NCI-H1105 treated with DMSO at 0.1 percent for 48 hours (cell line): ENCODE measurements at regions not wholly inside any gene's neighbourhood (a gene's known extent, or its start where the extent isn't known, plus 50 kb on each side); places are given as distances from the start of the nearest gene placed in this dataset.

Experiments used
- DNase-seq: peaks from one replicate; lab custom pipeline; 2025; lab: John Stamatoyannopoulos, UW

DNA sequence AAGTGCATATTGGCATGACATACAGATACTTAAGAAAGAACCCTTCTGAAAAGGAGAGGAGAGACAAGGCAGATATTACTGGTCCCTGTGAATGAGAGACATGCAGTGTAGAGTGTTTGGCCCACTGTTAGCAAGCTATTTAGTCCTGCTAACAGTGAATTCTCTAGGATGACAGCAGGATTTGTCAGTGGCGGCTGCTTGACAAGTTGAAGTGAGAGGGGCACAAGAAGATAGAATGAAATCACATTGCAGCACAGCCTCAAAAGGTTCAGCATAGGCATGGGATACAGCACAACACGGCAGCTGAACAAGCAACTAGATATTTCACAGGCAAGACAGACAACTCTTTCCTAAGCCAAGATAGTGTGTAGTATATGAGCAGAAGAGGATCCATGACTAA lies 407.9 kb downstream of the PLA2G4A start:
- DNase-seq: no peak

GRCh38 chr1:187237542-187237941 lies 408.8 kb downstream of the PLA2G4A start:
- DNase-seq: no peak

GRCh38 chr1:187241971-187242370 lies 413.2 kb downstream of the PLA2G4A start:
- DNase-seq: no peak

GRCh38 chr1:187244623-187245022 lies 415.9 kb downstream of the PLA2G4A start:
- peak; percentile 86 for DNase-seq

DNA sequence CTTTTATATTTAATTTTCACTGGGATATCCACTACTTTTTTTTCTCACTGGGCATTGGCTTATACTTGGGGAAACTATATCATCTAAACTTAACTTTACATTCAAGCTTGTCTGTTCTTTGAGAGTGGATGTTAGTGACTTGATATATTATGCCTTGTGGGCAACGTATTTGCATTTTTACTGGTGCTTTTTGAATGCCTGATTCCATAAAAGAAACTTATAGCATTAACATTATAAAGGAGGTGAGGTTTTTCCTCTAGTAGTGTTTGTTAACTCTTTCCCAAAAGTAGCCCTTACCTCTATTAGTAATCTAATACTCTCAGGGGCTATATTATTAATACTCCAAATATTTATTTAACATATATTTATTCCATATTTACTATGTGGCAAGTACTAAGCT lies 416.5 kb downstream of the PLA2G4A start:
- DNase-seq: no peak

DNA sequence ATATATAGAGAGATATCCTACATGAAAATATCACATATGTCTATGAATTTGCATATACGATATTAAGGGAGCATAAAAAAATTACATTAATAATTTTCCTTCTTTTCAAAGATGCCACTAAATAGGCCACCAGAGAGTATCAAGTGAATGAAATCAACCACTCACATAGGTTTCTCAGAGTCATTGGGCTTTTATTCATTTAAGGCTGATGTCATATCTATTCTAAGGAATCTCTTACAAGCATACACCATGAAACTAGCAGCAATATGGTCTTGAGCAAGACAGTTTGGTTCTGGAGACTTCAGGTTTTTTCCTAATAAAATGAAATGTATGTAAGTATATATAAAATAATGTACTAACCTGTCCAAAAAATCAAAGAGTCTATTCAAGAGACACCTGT lies 420.4 kb downstream of the PLA2G4A start:
- DNase-seq: no peak

GRCh38 chr1:187252923-187253322 lies 424.2 kb downstream of the PLA2G4A start:
- DNase-seq: no peak

- DNase-seq: no peak
These were observed 428.7 kb downstream of the PLA2G4A start for GRCh38 chr1:187257476-187257875.

DNA sequence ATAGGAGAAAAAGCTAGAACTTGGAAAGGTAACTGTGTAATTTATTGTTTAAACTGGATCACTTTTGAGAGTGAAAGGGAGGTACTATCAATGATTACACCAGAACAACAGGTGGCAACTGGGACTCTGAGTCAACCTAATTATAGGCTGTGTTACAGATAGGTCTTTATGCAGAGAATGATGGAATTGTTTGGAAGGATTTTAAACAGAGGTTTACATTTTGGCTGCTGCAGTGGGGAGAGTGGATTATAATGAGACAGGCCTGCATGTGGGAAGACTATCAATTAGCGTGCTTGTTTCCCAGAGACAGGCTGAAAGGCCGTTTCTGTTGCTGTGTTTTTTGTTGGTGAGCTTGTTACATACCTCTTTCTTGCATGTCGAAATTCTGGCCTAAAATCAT lies 432.9 kb downstream of the PLA2G4A start:
- peak; percentile 99 for DNase-seq

GRCh38 chr1:187262731-187263130 lies 434.0 kb downstream of the PLA2G4A start:
- peak; percentile 84 for DNase-seq

DNA sequence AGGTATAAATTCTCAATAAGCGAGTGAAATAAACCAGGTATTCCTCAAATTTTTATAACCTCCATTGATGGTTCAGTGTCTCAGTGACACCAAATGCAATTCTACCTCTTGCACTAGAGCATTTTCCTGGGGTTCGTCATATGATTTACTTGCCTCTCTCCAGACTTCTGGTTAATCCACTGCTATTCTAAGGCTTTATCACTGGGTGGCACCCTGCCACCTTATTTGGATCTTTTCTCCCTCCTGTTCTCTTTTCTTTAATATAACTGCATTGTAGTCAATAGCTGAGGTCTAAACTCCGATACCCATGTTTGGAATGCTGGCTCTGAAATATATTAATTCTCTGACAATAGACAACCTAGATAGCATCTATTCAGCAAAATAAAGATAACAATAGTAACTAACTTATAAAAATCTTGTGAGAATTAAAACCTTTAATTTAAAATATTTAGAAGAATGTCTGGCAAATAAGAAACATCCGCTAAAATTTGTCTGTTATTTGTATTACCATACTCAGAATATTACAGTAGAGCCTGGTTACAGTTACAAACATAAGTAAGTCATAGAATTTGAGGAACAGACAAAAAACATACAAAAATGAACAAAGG lies 436.4 kb downstream of the PLA2G4A start:
- DNase-seq: peak; percentile 91

DNA sequence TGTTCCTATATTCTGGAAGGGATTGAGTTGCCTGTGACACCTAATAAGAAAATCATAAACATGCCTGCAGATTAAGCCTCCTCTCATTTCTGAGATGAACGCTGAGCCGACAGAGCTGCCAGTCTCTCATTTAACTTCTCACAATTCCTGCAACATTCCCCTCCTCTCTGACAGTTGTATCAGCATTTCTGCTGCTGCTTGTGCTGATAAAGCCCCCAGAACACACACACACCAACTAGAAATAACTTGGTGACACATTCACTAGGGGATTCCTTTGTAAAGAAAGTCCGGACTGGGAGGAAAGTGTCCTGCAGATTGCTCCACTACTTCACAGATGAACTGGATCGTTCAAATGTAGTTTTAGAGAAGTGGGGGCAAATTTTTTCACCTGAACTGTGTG lies 437.3 kb downstream of the PLA2G4A start:
- DNase-seq: no peak

GRCh38 chr1:187267827-187268226 lies 439.1 kb downstream of the PLA2G4A start:
- no peak for DNase-seq

DNA sequence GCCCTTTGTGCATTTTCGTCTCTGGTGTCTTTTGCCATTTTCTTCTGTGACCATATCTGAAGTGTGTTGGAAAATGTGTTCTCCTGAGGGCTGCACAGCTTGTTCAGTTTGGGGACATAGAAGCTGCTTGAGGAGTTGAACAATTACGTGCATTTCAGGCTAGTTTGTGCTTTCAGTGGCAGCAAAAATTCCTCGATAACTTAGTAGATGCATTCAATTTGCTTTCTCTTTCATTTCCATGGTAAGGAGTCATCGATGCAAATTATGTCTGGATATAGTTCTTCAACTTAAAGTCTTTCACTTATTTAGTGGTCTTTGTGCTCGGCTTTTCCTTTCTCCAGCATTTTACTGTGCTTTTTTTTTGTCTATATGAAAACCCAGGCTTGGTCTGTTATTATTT lies 441.5 kb downstream of the PLA2G4A start:
- no peak for DNase-seq

GRCh38 chr1:187275346-187275745 lies 446.6 kb downstream of the PLA2G4A start:
- peak; percentile 47 for DNase-seq

- peak; percentile 75 for DNase-seq
These were observed 447.3 kb downstream of the PLA2G4A start for GRCh38 chr1:187275985-187276575.

DNA sequence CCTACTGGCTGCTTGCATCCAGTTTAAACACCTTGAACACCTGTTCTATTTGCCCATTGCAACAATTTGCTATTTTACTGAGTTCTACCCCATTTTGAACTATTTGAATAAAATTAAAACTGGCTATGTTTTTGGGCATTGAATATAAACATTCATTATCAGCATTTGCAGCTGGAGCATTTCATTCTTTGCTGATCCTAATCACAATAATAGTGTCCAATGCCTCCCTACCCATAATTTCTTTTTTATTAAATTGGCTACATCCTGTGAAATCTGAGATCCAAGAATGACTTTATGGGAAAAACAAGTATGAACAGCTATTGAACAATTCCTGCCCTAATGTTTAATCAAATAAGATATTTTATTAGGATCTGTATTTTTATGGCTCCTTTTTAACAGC lies 447.9 kb downstream of the PLA2G4A start:
- peak; percentile 86 for DNase-seq

DNA sequence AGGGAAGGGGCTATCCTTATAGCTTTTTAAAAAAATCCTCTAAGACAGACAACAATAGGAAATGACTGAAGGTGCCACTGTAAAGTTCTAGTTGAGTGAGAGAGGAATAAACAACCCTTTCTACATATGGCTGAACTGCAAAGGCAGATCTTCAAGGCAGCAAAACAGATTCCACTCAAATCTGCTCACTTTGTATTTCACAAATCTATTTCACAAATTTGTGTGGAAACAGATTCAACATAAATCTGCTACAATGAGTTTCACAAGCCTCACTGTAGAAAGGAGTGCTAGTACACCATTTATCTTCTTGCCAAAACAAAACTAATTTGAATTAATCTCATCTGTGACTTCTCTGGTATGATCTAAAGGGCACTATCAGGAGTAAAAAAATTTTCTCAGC lies 451.3 kb downstream of the PLA2G4A start:
- no peak for DNase-seq

GRCh38 chr1:187281085-187281484 lies 452.3 kb downstream of the PLA2G4A start:
- DNase-seq: no peak

DNA sequence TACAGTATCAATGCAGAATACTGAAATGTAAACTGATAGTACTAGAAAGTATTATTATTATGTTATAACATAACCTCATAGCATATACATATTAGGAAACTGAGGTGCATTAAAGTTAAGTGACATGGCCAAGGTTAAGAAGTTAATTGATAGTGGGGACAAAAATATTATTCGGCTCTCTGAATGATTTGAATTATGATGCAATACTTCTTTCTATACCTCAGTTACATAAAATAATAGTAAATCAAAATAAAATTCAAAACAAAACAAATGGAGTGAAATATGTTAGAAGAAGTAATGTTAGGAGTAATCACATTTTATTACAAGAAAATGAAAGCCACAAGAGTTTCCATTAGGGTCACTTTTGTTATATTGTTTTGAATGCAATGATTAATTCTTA lies 455.2 kb downstream of the PLA2G4A start:
- no peak for DNase-seq

- no peak for DNase-seq
These were observed 465.9 kb downstream of the PLA2G4A start for GRCh38 chr1:187294421-187295201.

- no peak for DNase-seq
These were observed 471.3 kb downstream of the PLA2G4A start for GRCh38 chr1:187300081-187300480.

DNA sequence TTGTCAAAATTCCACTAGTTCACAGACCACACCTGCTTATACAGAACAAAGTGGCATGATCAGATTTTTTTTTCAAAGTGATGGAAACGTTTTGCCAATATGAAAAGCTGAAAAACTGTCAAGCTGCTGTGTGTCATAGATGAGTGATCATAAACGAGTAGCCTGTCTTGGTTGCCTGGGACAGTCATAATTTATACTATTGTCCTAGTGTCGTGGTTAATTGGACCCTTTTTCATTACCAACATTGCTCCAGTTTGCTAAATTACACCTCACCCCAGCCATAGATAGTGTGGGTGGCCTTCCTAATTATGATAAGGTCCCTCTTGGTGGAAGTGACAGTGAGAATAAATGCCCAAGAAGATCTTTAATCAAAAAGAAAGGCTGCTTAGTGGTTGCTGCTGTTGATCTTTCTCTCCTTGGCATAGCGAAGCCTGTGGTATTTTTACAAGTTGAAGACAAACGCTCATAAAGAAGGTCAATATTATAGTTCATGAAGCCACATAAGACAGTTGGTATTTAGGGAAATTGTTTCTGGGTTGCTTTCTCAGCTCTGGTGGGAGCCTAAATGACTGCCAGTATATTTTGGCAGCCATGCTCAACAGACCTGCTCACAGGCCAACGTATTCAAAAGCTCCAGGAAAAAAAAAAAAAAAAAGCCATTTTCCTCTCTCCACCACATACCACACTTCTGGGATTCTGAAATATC lies 478.1 kb downstream of the PLA2G4A start:
- DNase-seq: peak; percentile 17
